Ascending aorta (tissue), 2 donors: ENCODE measurements at regions not wholly inside any gene's neighbourhood (a gene's known extent, or its start where the extent isn't known, plus 50 kb on each side); places are given as distances from the start of the nearest gene placed in this dataset.

Experiments used
- DNase-seq, 2 donors: peaks; one replicate each; pipeline ENCODE4 v3.0.0-alpha.2; 2019; ENCODE audit warnings: low spot score in 2 of 2
- H3K27ac ChIP-seq, 2 donors: fragments of 200-600 bp; sonication (generic); one replicate each; pipeline ENCODE4 v1.5.1; 2016 to 2017; ENCODE audit warnings: mild to moderate bottlenecking in 1 of 2
- H3K27me3 ChIP-seq: fragments of 200-600 bp; sonication (generic); one replicate; pipeline ENCODE4 v1.5.1; 2017
- H3K36me3 ChIP-seq, 2 donors: fragments of 200-600 bp; sonication (generic); one replicate each; pipeline ENCODE4 v1.5.1; 2016
- H3K4me1 ChIP-seq, 2 donors: fragments of 200-600 bp; sonication (generic); one replicate each; pipeline ENCODE4 v1.5.1; 2016 to 2017; ENCODE audit warnings: mild to moderate bottlenecking in 1 of 2
- H3K4me3 ChIP-seq, 2 donors: fragments of 200-600 bp; sonication (generic); one replicate each; pipeline ENCODE4 v1.5.1; 2016 to 2017; ENCODE audit warnings: mild to moderate bottlenecking in 1 of 2
- H3K9me3 ChIP-seq, 2 donors: fragments of 200-600 bp; sonication (generic); one replicate each; pipeline ENCODE4 v1.5.1; 2016
- CTCF ChIP-seq, 3 experiments: fragments of 200-600 bp in 2 of 3; fragments of 450-650 bp in 1 of 3; sonication (generic) in 2 of 3; IDR thresholded peaks; one replicate each; pipeline ENCODE4 v1.5.1; 2016 to 2019; ENCODE audit warnings: antibody characterized with exemption in 3 of 3, mild to moderate bottlenecking in 1 of 3, moderate library complexity in 1 of 3
- intact Hi-C: fragments of 100-400 bp; cut with DNase I; formaldehyde crosslinking; loops from one replicate; pipeline ENCODE4 v1.15.1; 2023

- TF ChIP-seq CTCF (IDR thresholded peaks at IDR 0.05) = no peak
Observed at GRCh38 chr12:87841935-87842334, 187.3 kb downstream of the C12orf50 start.

GRCh38 chr12:87836190-87836589 is 193.0 kb downstream of the C12orf50 start:
- no peak for DNase-seq
- no peak overlapping the region for H3K4me3 ChIP-seq
- H3K27ac ChIP-seq = no peak overlapping the region
- H3K27me3 ChIP-seq = no peaks in the 10 kb centered on the region
- no peaks in the 10 kb centered on the region for H3K4me1 ChIP-seq
- no peaks in the 10 kb centered on the region for H3K36me3 ChIP-seq
- H3K9me3 ChIP-seq = no peaks in the 10 kb centered on the region
- intact Hi-C loops = no loop called here
- no peak for TF ChIP-seq CTCF (IDR thresholded peaks at IDR 0.05)

More at GRCh38 chr12:87841935-87842334, 187.3 kb downstream of the C12orf50 start:
- Histone ChIP-seq H3K27me3 (no peaks in the 10 kb centered on the region), H3K27ac (no peak overlapping the region), H3K4me3 (no peak overlapping the region), H3K36me3 (no peaks in the 10 kb centered on the region), H3K4me1 (no peaks in the 10 kb centered on the region), H3K9me3 (no peaks in the 10 kb centered on the region)
- intact Hi-C loops = loop anchor here (10.0 kb wide), 1 partner anchor 1917 kb away; no protein-coding TSS in a partner anchor
- DNase-seq = no peak

- no peak for TF ChIP-seq CTCF (IDR thresholded peaks at IDR 0.05)
- Histone ChIP-seq H3K27ac (no peak overlapping the region), H3K4me3 (peak overlapping the region; percentile 20 to 23), H3K27me3 (no peaks in the 10 kb centered on the region), H3K4me1 (peaks cover 3 to 5% of the 10 kb centered on the region in 2 donors), H3K9me3 (no peaks in the 10 kb centered on the region), H3K36me3 (no peaks in the 10 kb centered on the region)
- DNase-seq = no peak
- intact Hi-C loops = no loop called here
Observed at GRCh38 chr12:87828382-87828973, 200.7 kb downstream of the C12orf50 start.

GRCh38 chr12:87827638-87828264 is 201.4 kb downstream of the C12orf50 start:
- Histone ChIP-seq H3K9me3 (no peaks in the 10 kb centered on the region), H3K4me3 (no peak overlapping the region), H3K36me3 (no peaks in the 10 kb centered on the region), H3K4me1 (peaks cover 3 to 5% of the 10 kb centered on the region in 2 donors), H3K27ac (no peak overlapping the region), H3K27me3 (no peaks in the 10 kb centered on the region)
- TF ChIP-seq CTCF (IDR thresholded peaks at IDR 0.05) = no peak
- no peak for DNase-seq
- intact Hi-C loops = no loop called here

- no peak for DNase-seq
- Histone ChIP-seq H3K9me3 (no peaks in the 10 kb centered on the region), H3K4me3 (no peak overlapping the region), H3K27me3 (no peaks in the 10 kb centered on the region), H3K27ac (no peak overlapping the region), H3K4me1 (peaks cover 0 to 1% of the 10 kb centered on the region in 2 donors), H3K36me3 (no peaks in the 10 kb centered on the region)
- TF ChIP-seq CTCF (IDR thresholded peaks at IDR 0.05) = no peak
- intact Hi-C loops = no loop called here
Observed at GRCh38 chr12:87822923-87823322, 206.3 kb downstream of the C12orf50 start.
